ENCODE measurements at regions not wholly inside any gene's neighbourhood (a gene's known extent, or its start where the extent isn't known, plus 50 kb on each side); places are given as distances from the start of the nearest gene placed in this dataset.
"Not testable (repeated sequence)": the region's sequence is repeated elsewhere in the genome, so short reads cannot be mapped to it uniquely, and the experiment has no call there.

DNA sequence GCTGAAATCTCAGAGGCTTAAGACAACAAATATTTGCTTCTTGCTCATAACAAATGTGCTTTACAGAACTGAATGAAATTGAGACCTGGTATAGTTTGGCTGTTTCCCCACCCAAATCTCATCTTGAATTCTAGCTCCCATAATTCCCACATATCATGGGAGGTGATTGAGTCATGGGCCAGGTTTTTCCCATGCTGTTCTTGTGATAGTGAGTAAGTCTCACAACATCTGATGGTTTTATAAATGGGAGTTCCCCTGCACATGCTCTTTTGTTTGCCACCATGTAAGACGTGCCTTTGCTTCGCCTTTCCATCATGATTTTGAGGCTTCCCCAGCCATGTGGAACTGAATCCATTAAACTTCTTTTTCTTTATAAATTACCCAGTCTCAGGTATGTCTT, 221.1 kb upstream of the DIPK2B start:
- H3K9ac ChIP-seq (ENCODE audit: low read depth in 2 of 2, low read length in 2 of 2): no peak overlapping the region
- no peak overlapping the region for H3K27ac ChIP-seq
- no peaks in the 10 kb centered on the region for H3K9me3 ChIP-seq
- intact Hi-C loops (cut with DNase I): no loop called here
- H3K36me3 ChIP-seq: no peaks in the 10 kb centered on the region
- no peaks in the 10 kb centered on the region for H3K27me3 ChIP-seq
- TF ChIP-seq, protein P1, sequence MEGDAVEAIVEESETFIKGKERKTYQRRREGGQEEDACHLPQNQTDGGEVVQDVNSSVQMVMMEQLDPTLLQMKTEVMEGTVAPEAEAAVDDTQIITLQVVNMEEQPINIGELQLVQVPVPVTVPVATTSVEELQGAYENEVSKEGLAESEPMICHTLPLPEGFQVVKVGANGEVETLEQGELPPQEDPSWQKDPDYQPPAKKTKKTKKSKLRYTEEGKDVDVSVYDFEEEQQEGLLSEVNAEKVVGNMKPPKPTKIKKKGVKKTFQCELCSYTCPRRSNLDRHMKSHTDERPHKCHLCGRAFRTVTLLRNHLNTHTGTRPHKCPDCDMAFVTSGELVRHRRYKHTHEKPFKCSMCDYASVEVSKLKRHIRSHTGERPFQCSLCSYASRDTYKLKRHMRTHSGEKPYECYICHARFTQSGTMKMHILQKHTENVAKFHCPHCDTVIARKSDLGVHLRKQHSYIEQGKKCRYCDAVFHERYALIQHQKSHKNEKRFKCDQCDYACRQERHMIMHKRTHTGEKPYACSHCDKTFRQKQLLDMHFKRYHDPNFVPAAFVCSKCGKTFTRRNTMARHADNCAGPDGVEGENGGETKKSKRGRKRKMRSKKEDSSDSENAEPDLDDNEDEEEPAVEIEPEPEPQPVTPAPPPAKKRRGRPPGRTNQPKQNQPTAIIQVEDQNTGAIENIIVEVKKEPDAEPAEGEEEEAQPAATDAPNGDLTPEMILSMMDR (IDR thresholded peaks at IDR 0.05): no peak
- DNase-seq: no peak
- no peak overlapping the region for H3K4me3 ChIP-seq
- H3K4me1 ChIP-seq: no peaks in the 10 kb centered on the region

DNA sequence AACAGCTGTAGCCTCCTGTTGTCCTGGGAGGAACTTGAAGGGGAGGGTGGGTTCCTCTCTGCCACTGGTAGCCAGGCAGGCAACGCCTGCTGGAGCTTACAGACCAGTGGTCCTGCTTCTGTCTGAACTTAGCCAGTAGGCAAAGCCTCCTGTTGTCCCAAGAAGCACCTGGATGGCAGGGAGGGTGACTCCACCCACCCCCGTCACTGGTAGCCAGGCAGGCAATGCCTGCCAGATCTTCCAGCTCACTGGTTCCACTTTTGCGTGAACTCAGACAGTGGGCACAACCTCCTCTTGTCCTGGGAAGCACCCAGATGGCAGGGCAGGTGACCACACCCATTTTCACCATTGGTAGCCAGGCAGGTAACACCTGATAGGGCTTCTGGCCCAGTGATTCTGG, 203.5 kb upstream of the DIPK2B start:
- H3K36me3 ChIP-seq: no peaks in the 10 kb centered on the region
- H3K27ac ChIP-seq: no peak overlapping the region
- intact Hi-C loops (cut with DNase I): no loop called here
- DNase-seq: no peak
- no peak overlapping the region for H3K9ac ChIP-seq (ENCODE audit: low read depth in 2 of 2, low read length in 2 of 2)
- no peaks in the 10 kb centered on the region for H3K27me3 ChIP-seq
- TF ChIP-seq, protein P1 (IDR thresholded peaks at IDR 0.05): no peak
- H3K9me3 ChIP-seq: no peaks in the 10 kb centered on the region
- H3K4me1 ChIP-seq: no peaks in the 10 kb centered on the region
- no peak overlapping the region for H3K4me3 ChIP-seq

DNA sequence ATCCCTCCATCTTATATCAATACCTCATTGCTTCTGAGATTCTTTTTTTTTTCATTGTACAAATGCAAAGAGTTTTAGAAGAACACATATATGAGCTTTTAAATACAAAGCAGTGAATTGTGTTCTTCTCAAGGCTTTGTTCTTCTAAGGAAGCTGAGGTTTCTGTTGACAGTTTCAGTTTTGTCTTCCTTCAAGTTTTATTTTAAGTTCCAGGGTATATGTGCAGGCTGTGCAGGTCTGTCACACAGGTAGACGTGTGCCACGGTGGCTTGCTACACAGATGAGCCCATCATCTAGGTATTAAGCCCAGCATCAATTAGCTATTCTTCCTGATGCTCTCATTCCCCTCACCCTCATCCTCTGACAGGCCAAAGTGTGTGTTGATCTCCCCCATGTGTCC, 201.2 kb upstream of the DIPK2B start:
- no peaks in the 10 kb centered on the region for H3K27me3 ChIP-seq
- no peak overlapping the region for H3K9ac ChIP-seq (ENCODE audit: low read depth in 2 of 2, low read length in 2 of 2)
- no peak for DNase-seq
- H3K36me3 ChIP-seq: no peaks in the 10 kb centered on the region
- H3K4me1 ChIP-seq: no peaks in the 10 kb centered on the region
- TF ChIP-seq, protein P1 (IDR thresholded peaks at IDR 0.05): no peak
- no peak overlapping the region for H3K27ac ChIP-seq
- H3K4me3 ChIP-seq: no peak overlapping the region
- no peaks in the 10 kb centered on the region for H3K9me3 ChIP-seq
- intact Hi-C loops (cut with DNase I): no loop called here

DNA sequence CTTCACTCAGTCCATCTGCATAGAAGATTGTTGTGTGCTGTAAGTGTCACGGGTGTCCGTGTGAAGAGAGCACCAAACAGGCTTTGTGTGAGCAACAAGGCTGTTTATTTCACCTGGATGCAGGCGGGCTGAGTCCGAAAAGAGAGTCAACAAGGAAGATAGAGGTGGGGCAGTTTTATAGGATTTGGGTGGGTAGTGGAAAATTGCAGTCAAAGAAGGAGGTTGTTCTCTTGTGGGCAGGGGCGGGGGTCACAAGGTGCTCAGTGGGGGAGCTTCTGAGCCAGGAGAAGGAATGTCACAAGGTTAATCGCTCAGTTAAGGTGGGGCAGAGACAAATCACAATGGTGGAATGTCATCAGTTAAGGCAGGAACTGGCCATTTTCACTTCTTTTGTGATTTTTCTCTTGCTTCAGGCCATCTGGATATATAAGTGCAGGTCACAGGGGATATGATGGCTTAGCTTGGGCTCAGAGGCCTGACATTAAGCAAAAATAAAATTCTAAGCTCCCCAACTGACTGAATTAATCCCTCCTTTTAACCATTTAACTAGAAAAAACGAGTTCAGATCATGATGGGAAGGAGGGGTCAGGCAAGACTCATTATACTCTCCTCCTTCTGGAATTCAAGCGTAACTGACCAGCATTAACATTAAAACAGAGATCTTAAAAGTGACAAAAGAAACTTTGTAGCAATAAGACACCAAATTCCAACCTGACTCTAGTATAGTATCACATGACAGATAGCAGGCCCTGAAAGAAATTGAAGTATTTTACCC, 200.5 kb upstream of the DIPK2B start:
- H3K27me3 ChIP-seq; H3K27ac ChIP-seq; H3K9me3 ChIP-seq; DNase-seq; H3K4me1 ChIP-seq; H3K36me3 ChIP-seq; intact Hi-C loops (cut with DNase I); H3K9ac ChIP-seq (ENCODE audit: low read depth in 2 of 2, low read length in 2 of 2); H3K4me3 ChIP-seq: not testable (repeated sequence)

DNA sequence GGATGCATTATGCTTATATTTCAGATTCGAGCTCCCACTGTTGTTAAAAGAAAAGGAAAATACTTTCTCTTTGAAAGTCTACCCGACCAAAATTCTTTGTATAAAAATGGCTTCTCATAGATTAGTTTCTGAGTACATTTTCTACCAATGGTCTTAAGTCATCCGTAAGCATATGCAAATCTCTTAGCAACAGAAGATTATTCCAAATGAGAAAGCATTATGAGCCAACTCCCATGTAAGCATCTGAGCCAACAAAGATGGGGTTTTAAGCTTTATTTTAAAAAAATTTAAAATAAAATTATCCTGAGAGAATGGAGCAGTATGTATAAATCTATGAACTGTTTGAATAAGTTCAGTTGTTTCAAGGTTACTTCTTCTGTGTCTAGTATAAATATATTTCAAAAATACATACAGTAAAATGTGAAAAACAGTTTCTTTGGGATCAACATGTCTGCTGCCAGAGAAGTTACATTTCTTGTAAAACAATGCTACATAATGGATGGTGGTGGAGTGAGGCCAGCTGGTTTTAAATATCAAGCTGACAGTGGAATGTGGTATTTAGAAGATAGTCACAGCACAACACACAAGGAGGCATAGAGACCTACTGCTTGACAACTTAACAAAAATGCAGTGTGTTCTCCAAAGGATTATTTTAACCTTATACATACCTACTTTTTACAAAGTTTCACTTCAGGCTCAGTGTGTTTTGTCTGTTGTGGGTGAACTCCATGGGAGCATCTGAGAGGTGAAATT, 199.5 kb upstream of the DIPK2B start:
- DNase-seq: no peak
- Histone ChIP-seq H3K27ac (no peak overlapping the region), H3K27me3 (no peaks in the 10 kb centered on the region)

More for the DNA sequence above, 199.5 kb upstream of the DIPK2B start:
- Histone ChIP-seq H3K4me3 (no peak overlapping the region), H3K36me3 (no peaks in the 10 kb centered on the region), H3K9me3 (no peaks in the 10 kb centered on the region), H3K4me1 (no peaks in the 10 kb centered on the region), H3K9ac (ENCODE audit: low read depth in 2 of 2, low read length in 2 of 2) (no peak overlapping the region)
- TF ChIP-seq, protein P1 (IDR thresholded peaks at IDR 0.05): no peak
- intact Hi-C loops (cut with DNase I): no loop called here

All from colonic mucosa (tissue), 4 donors.